ENCODE measurements at regions not wholly inside any gene's neighbourhood (a gene's known extent, or its start where the extent isn't known, plus 50 kb on each side); places are given as distances from the start of the nearest gene placed in this dataset.

GRCh38 chr2:217166241-217166850 lies 306.5 kb upstream of the TNP1 start:
- H3K4me2 ChIP-seq: no peak overlapping the region
- H3F3A ChIP-seq (replicated peaks; ENCODE audit: insufficient read depth): no peaks in the 10 kb centered on the region
- H3K27ac ChIP-seq (ENCODE audit: low read depth in 2 of 2, low read length in 1 of 2): no peak overlapping the region
- 62% methylated on average over 3 of the region's 3 CpGs for WGBS (ENCODE audit: low lambda C conversion rate)
- peaks cover 4 to 7% of the 10 kb centered on the region in 2 experiments; a peak in 2 of 4 replicates for H3K4me1 ChIP-seq (ENCODE audit: control insufficient read depth in 1 of 2, insufficient read depth in 2 of 2, low read depth in 1 of 2, low read length in 1 of 2)
- no peak overlapping the region for H3K9ac ChIP-seq
- H3K4me3 ChIP-seq (ENCODE audit: low read depth in 2 of 2, low read length in 1 of 2): no peak overlapping the region
- ChIA-PET CTCF (interaction anchor here (0.6 to 2.5 kb wide), 45 partner anchors 10 to 650 kb away, joined by 3 to 21 read pairs (median 4); partner anchors contain the start of gene IGFBP5), POLR2A (interaction anchor here (0.6 to 0.9 kb wide), 2 partner anchors 207 to 468 kb away, joined by 3 read pairs; no protein-coding TSS in a partner anchor)
- peak; percentile 30 for DNase-seq
- no peaks in the 10 kb centered on the region for H3K36me3 ChIP-seq (replicated peaks in 1 of 2; ENCODE audit: control insufficient read depth in 1 of 2, insufficient read depth in 2 of 2, low read length in 1 of 2)
- H3K9me3 ChIP-seq: no peaks in the 10 kb centered on the region; the same call in 1 of the 2 replicates
- no peak overlapping the region for H2AFZ ChIP-seq (ENCODE audit: low read depth)
- TF ChIP-seq USF2 (IDR thresholded peaks at IDR 0.05; ENCODE audit: borderline replicate concordance, low read depth, low read length) (no peak), SMC3 (IDR thresholded peaks at IDR 0.05; ENCODE audit: low read depth, low read length) (peak; percentile 84), YY1 (IDR thresholded peaks at IDR 0.05; ENCODE audit: low read depth) (no peak), RAD21 (IDR thresholded peaks at IDR 0.05; ENCODE audit: low read length) (peak; percentile 87), TAF1 (IDR thresholded peaks at IDR 0.05; ENCODE audit: borderline replicate concordance, low read depth, low read length) (no peak)
- TF ChIP-seq, protein P1, sequence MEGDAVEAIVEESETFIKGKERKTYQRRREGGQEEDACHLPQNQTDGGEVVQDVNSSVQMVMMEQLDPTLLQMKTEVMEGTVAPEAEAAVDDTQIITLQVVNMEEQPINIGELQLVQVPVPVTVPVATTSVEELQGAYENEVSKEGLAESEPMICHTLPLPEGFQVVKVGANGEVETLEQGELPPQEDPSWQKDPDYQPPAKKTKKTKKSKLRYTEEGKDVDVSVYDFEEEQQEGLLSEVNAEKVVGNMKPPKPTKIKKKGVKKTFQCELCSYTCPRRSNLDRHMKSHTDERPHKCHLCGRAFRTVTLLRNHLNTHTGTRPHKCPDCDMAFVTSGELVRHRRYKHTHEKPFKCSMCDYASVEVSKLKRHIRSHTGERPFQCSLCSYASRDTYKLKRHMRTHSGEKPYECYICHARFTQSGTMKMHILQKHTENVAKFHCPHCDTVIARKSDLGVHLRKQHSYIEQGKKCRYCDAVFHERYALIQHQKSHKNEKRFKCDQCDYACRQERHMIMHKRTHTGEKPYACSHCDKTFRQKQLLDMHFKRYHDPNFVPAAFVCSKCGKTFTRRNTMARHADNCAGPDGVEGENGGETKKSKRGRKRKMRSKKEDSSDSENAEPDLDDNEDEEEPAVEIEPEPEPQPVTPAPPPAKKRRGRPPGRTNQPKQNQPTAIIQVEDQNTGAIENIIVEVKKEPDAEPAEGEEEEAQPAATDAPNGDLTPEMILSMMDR (IDR thresholded peaks at IDR 0.05): peak; percentile 73
- H4K20me1 ChIP-seq (ENCODE audit: insufficient read depth): no peaks in the 10 kb centered on the region
- no peaks in the 10 kb centered on the region for H3K27me3 ChIP-seq (ENCODE audit: insufficient read depth)
- H3K9me2 ChIP-seq: no peaks in the 10 kb centered on the region
- H3K79me2 ChIP-seq (ENCODE audit: insufficient read depth): no peaks in the 10 kb centered on the region

GRCh38 chr2:217165547-217165946 lies 305.7 kb upstream of the TNP1 start:
- Histone ChIP-seq H3K9me2 (no peaks in the 10 kb centered on the region), H3K9me3 (no peaks in the 10 kb centered on the region; the same call in 1 of the 2 replicates), H3K4me1 (ENCODE audit: control insufficient read depth in 1 of 2, insufficient read depth in 2 of 2, low read depth in 1 of 2, low read length in 1 of 2) (peaks cover 4 to 11% of the 10 kb centered on the region in 2 experiments; a peak in 2 of 4 replicates), H3K79me2 (ENCODE audit: insufficient read depth) (no peaks in the 10 kb centered on the region), H3K27ac (ENCODE audit: low read depth in 2 of 2, low read length in 1 of 2) (no peak overlapping the region), H3K9ac (no peak overlapping the region), H4K20me1 (ENCODE audit: insufficient read depth) (no peaks in the 10 kb centered on the region), H3K4me3 (ENCODE audit: low read depth in 2 of 2, low read length in 1 of 2) (no peak overlapping the region), H3K4me2 (no peak overlapping the region), H3K27me3 (ENCODE audit: insufficient read depth) (no peaks in the 10 kb centered on the region), H2AFZ (ENCODE audit: low read depth) (no peak overlapping the region), H3K36me3 (replicated peaks in 1 of 2; ENCODE audit: control insufficient read depth in 1 of 2, insufficient read depth in 2 of 2, low read length in 1 of 2) (no peaks in the 10 kb centered on the region), H3F3A (replicated peaks; ENCODE audit: insufficient read depth) (no peaks in the 10 kb centered on the region)
- DNase-seq: no peak
- 98% methylated on average over 2 of the region's 2 CpGs for WGBS (ENCODE audit: low lambda C conversion rate)
- CTCF ChIA-PET: interaction anchor here (0.7 to 2.5 kb wide), 26 partner anchors 10 to 649 kb away, joined by 3 to 21 read pairs (median 4); partner anchors contain the start of gene IGFBP5
- no peak for TF ChIP-seq MEF2A (IDR thresholded peaks at IDR 0.05; ENCODE audit: borderline replicate concordance, low read depth)
- no peak for TF ChIP-seq EZH2phosphoT487 (IDR thresholded peaks at IDR 0.05; ENCODE audit: borderline replicate concordance, low read depth)
- no peak for TF ChIP-seq EP300 (IDR thresholded peaks at IDR 0.05; ENCODE audit: borderline replicate concordance in 1 of 2, low read depth in 1 of 2, low read length in 1 of 2)
- TF ChIP-seq, protein P1 (IDR thresholded peaks at IDR 0.05): no peak
- no peak for TF ChIP-seq GATA2 (CRISPR knock-in tag; IDR thresholded peaks at IDR 0.05)
- no peak for TF ChIP-seq TEAD4 (IDR thresholded peaks at IDR 0.05; ENCODE audit: borderline replicate concordance, insufficient read depth)
- TF ChIP-seq RCOR1 (IDR thresholded peaks at IDR 0.05; ENCODE audit: low read length): no peak
- no peak for TF ChIP-seq PBX3 (IDR thresholded peaks at IDR 0.05)
- POLR2A ChIA-PET: no interaction called here
